H1 (cell line): ENCODE measurements at regions not wholly inside any gene's neighbourhood (a gene's known extent, or its start where the extent isn't known, plus 50 kb on each side); places are given as distances from the start of the nearest gene placed in this dataset.

ENCODE experiments used
- EP300 ChIP-seq, 2 experiments: IDR thresholded peaks; 1 replicate in 1 of 2; 2 replicates in 1 of 2; pipeline ENCODE4 v1.6.1; 2011 to 2012; ENCODE audit warnings: low read depth in 2 of 2, low read length in 2 of 2, mild to moderate bottlenecking in 2 of 2, borderline replicate concordance in 1 of 2, inconsistent platforms in 1 of 2, moderate library complexity in 1 of 2
- EZH2 ChIP-seq: fragments of 200-600 bp; sonication (generic); IDR thresholded peaks from 2 replicates; pipeline ENCODE4 v1.7.1; 2012; ENCODE audit warnings: low read depth, mild to moderate bottlenecking, moderate library complexity, low read length, inconsistent platforms; ENCODE audit not compliant: severe bottlenecking
- GABPA ChIP-seq: IDR thresholded peaks from 2 replicates; pipeline ENCODE4 v1.6.1; 2011; ENCODE audit warnings: mild to moderate bottlenecking, low read length, moderate library complexity, borderline replicate concordance; ENCODE audit not compliant: insufficient read depth
- KDM4A ChIP-seq: IDR thresholded peaks from one replicate; pipeline ENCODE4 v1.7.1; 2012; ENCODE audit warnings: low read depth, mild to moderate bottlenecking, moderate library complexity, low read length, inconsistent platforms; ENCODE audit not compliant: severe bottlenecking
- RAD21 ChIP-seq, 2 experiments: IDR thresholded peaks in 1 of 2; conservative IDR thresholded peaks in 1 of 2; 2 replicates each; pipeline ENCODE4 v1.6.1; 2011; ENCODE audit warnings: low read depth in 2 of 2, low read length in 2 of 2, improper control_type of control experiment in 1 of 2, inconsistent platforms in 1 of 2, mild to moderate bottlenecking in 1 of 2, moderate library complexity in 1 of 2
- SAP30 ChIP-seq: fragments of 300-600 bp; sonication (generic); IDR thresholded peaks from 2 replicates; pipeline ENCODE4 v1.7.1; 2012; ENCODE audit warnings: low read length, moderate library complexity, mild to moderate bottlenecking, inconsistent platforms; ENCODE audit not compliant: insufficient read depth, insufficient replicate concordance
- SP1 ChIP-seq: IDR thresholded peaks from 2 replicates; pipeline ENCODE4 v1.6.1; 2011; ENCODE audit warnings: low read depth, low read length
- SP4 ChIP-seq: IDR thresholded peaks from 2 replicates; pipeline ENCODE4 v1.6.1; 2012; ENCODE audit warnings: low read length, inconsistent platforms

DNA sequence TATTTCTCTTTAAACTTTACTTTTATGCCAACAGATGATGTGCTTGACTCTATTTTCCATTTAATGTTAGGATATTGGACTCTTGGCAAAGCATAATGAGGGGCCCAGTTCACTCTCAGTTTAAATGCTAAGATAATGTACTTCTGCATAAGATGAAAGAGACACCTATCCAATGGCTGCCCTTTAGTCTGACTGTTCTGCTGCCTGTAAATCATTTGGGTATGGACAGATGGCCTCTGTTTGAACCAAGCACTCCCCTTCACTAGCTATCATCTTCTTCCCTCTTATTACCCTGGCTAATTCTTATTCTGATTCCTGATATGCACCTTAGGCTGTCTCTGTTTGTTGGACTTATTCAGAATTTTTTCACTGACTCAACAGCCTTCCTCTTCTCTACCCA is 72.1 kb downstream of the SEM1 start (continued):
- TF ChIP-seq SP4 (no peak), SP1 (no peak), GABPA (no peak), RAD21 (IDR thresholded peaks at IDR 0.05 in 1 of 2, conservative IDR thresholded peaks at IDR 0.05 in 1 of 2; ENCODE audit: low read depth in 2 of 2, low read length in 2 of 2) (no peak), EP300 (IDR thresholded peaks at IDR 0.05; ENCODE audit: borderline replicate concordance in 1 of 2, low read depth in 2 of 2, low read length in 2 of 2) (no peak), SAP30 (no peak), KDM4A (no peak), EZH2 (no peak)
- TF ChIP-seq, all 59 proteins: peak for 0
